ENCODE measurements at regions not wholly inside any gene's neighbourhood (a gene's known extent, or its start where the extent isn't known, plus 50 kb on each side); places are given as distances from the start of the nearest gene placed in this dataset.

GRCh38 chr6:21749754-21750153, 156.2 kb downstream of the SOX4 start:
- H3K27me3 ChIP-seq, result no peaks in the 10 kb centered on the region
- H3K36me3 ChIP-seq, result no peaks in the 10 kb centered on the region
- H3K9me3 ChIP-seq, result no peaks in the 10 kb centered on the region
- H3K27ac ChIP-seq, result no peak overlapping the region
- H3K4me3 ChIP-seq, result no peak overlapping the region
- no peak for DNase-seq
- intact Hi-C loops (cut with DNase I; ENCODE audit: low total_unique reads), result no loop called here
- H3K4me1 ChIP-seq, result peaks cover 0 to 23% (median 0%) of the 10 kb centered on the region in 4 donors
- TF ChIP-seq CTCF (IDR thresholded peaks at IDR 0.05), result no peak

GRCh38 chr6:21750575-21750974, 157.0 kb downstream of the SOX4 start:
- H3K27me3 ChIP-seq, result no peaks in the 10 kb centered on the region
- TF ChIP-seq CTCF (IDR thresholded peaks at IDR 0.05), result no peak
- H3K4me3 ChIP-seq, result no peak overlapping the region

GRCh38 chr6:21751608-21752007, 158.1 kb downstream of the SOX4 start:
- H3K27me3 ChIP-seq, result no peaks in the 10 kb centered on the region
- intact Hi-C loops (cut with DNase I; ENCODE audit: low total_unique reads), result no loop called here
- no peak for TF ChIP-seq CTCF (IDR thresholded peaks at IDR 0.05)
- peaks cover 0 to 24% (median 0%) of the 10 kb centered on the region in 4 donors for H3K4me1 ChIP-seq
- no peaks in the 10 kb centered on the region for H3K36me3 ChIP-seq
- H3K4me3 ChIP-seq, result no peak overlapping the region
- H3K27ac ChIP-seq, result no peak overlapping the region
- no peaks in the 10 kb centered on the region for H3K9me3 ChIP-seq
- DNase-seq, result no peak

More at GRCh38 chr6:21750575-21750974, 157.0 kb downstream of the SOX4 start:
- H3K27ac ChIP-seq, result no peak overlapping the region
- no peaks in the 10 kb centered on the region for H3K9me3 ChIP-seq
- no peaks in the 10 kb centered on the region for H3K36me3 ChIP-seq
- DNase-seq, result no peak
- intact Hi-C loops (cut with DNase I; ENCODE audit: low total_unique reads), result no loop called here
- H3K4me1 ChIP-seq, result peaks cover 0 to 24% (median 0%) of the 10 kb centered on the region in 4 donors

GRCh38 chr6:21752054-21752811, 158.7 kb downstream of the SOX4 start:
- Histone ChIP-seq H3K27me3 (no peaks in the 10 kb centered on the region), H3K4me3 (no peak overlapping the region), H3K9me3 (no peaks in the 10 kb centered on the region), H3K36me3 (no peaks in the 10 kb centered on the region), H3K4me1 (peaks cover 0 to 24% (median 0%) of the 10 kb centered on the region in 4 donors), H3K27ac (no peak overlapping the region)
- intact Hi-C loops (cut with DNase I; ENCODE audit: low total_unique reads), result no loop called here
- no peak for TF ChIP-seq CTCF (IDR thresholded peaks at IDR 0.05)
- no peak for DNase-seq

GRCh38 chr6:21753241-21754108, 159.9 kb downstream of the SOX4 start:
- DNase-seq, result no peak
- no peak overlapping the region for H3K4me3 ChIP-seq
- no peak for TF ChIP-seq CTCF (IDR thresholded peaks at IDR 0.05)
- intact Hi-C loops (cut with DNase I; ENCODE audit: low total_unique reads), result no loop called here
- H3K27me3 ChIP-seq, result no peaks in the 10 kb centered on the region
- H3K36me3 ChIP-seq, result no peaks in the 10 kb centered on the region
- no peak overlapping the region for H3K27ac ChIP-seq
- H3K4me1 ChIP-seq, result peaks cover 0 to 24% (median 0%) of the 10 kb centered on the region in 4 donors
- no peaks in the 10 kb centered on the region for H3K9me3 ChIP-seq
